ENCODE measurements at regions not wholly inside any gene's neighbourhood (a gene's known extent, or its start where the extent isn't known, plus 50 kb on each side); places are given as distances from the start of the nearest gene placed in this dataset.

DNA sequence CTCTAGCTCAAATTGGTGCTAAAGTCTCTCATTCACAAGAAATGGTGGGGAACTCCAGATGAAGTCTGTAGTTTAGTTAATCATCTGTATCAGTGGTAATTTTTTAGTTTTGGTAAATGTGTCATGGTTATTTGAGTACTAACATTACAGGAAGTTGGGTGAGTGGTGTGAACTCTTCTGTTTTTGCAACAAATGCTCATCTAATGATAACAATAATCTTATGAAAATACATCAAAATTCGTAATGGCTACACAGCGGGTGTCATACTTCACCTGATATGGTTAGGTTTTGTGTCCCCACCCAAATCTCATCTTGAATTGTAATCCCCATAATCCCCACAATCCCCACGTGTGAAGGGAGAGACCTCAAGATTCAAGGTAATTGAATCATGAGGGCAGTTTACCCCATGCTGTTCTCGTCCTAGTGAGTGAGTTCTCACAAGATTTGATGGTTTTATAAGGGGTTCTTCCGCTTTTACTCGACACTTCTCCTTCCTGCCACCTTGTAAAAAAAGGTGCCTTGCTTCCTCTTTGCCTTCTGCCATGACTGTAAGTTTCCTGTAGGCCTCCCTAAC is 209.3 kb upstream of the FOXN3 start:
- peak; percentile 33 to 70 for DNase-seq

DNA sequence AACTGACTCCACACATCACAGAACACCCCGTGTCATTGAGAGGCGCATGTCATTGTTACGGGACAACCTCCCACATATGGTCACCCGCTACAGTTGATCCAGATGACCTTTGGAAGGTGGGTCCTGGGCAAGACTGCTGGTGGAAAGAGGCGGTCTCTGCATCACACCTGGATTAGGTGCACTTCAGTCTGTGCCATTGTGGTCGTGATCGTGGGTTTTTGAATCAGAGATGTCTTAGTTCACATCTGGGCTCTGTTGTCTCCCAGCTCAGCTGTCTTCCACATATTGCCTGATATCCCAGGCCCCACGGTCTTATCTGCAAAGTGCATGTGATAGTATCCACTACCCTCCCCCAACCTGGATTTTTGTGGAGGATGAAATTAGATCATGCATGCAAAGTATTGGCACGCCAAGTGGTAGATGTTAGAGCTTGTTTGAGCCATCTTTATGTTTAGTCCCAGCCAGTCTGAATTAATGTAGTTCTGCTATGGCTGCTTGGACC is 208.7 kb upstream of the FOXN3 start:
- no peak for DNase-seq

DNA sequence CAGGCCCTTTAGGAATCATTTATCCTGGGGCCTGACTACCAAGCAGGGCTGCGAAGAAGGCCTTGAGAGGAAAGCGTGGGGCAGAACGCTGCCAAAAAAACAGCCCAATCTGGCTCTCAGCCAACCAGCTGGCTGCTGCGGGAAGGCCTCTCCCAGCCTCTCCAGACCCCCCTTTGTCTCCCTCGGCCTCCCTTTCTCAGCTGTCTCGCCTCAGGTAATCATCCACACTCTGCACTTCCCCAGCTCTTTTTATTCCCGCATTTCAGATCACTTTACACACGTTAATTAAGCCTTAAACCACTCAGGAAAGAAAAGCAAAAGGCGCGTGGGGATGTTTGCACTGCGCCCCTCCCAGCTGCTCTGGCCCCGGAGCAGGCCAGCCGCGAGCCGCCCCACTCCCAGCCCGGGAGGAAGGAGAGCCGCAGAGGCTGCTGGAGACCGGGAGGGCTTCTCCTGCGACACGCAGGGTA is 208.2 kb upstream of the FOXN3 start:
- DNase-seq: no peak

DNA sequence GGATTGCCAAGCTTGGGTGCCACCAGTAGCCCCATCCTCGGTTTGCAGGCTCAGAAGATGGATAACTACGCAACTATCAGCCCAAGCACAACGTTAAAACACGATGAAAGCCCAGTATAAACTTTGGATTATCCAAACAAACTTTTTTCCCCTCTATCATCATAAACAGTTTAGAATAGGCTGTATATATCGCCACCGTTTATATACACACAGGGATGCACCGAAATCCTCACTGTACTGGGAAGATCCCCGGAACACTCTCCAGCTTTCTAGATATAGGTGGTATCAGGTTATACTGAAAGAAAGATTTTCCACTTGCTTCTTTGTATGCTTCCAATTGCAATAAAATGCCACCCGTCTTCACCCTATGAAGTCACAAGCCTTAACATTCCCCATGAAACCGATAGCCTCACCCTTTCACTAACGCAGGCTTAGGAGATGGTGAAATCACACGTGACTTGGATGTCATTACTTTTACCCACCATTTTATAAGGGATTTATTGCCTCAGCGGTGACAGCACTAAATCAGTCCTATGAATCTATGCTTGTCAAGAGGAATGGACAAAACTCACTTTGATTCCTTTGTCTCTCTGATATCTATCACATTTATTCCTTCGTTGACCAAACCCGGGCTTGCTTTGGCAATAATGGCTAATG is 207.6 kb upstream of the FOXN3 start:
- no peak for DNase-seq

DNA sequence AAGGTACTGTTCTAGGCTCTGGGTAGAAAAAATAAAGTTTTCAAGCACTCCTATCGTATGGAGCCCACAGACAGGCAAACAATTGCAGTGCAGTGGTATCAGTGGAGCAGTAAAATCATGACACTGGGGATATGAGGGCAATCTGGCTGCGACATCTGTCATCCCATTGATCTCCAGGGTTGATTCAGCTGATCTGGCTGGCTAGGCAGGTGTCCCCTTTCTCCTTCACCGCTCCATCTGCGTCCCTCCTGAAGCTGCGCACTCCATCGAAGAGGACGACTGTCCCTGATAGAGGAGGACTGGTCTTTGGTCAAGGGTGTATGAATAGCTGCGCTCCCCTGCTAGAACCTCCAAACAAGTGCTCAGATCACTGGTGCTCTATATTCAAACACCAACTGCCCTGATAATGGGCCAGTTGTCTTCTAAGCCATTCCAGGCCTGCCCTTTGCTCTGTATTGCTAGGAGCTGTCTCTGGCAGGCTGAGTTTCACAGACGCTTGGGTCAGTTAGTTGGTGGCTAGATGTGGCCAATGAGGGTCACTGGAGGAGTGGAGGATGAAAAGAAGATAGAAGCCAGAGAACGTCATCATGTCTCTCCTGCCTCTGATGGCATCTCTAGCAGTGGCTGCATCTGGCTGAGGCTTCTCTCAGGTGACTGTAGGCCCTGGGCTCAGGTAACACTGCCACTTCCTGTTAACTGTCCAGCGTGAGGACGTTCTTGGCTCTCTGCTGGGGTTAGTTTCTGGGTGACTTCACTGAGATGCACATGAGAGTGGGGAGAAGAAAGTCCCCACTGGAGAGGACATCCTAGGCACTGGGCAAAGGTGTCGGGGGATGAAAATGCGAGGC is 205.0 kb upstream of the FOXN3 start:
- DNase-seq: no peak

DNA sequence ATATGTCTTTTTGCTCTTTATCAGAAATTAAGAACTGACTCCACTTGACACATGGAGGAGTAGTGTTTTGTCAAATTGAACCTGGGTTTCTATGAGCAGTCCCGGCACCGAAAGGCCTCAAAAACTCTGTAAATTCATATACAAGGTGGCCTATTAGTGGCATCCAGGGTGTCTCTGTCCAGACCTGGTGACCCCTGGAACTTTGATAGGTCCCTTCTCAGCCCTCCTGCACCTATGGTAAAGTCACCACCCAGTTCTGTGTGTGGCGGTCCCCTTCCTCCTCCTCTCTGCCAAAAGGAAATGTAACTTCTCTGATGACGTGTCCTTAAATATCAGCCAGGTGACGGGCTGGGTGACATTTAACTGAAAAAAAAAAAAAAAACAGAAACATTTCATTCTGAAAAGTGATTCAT is 204.0 kb upstream of the FOXN3 start:
- DNase-seq: peak; percentile 62 to 83

DNA sequence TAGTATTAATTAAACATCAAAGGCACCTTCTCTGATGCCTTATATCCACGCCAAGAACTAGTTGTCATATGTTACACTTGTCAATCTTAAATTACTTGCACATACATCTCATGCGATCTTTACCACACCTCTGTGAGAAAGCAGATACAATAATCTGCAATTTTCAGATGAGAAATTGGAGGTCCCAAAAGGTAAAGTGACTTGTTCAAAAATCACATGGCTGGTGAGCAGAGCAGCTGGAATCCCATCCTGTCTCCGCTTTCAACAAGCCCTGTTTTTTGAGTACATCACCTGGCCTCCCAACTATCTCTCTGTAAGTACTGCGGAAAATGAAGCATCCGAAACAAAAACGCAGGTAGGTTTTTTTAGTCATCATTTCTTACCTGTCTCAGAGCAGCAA is 203.4 kb upstream of the FOXN3 start:
- DNase-seq: no peak

DNA sequence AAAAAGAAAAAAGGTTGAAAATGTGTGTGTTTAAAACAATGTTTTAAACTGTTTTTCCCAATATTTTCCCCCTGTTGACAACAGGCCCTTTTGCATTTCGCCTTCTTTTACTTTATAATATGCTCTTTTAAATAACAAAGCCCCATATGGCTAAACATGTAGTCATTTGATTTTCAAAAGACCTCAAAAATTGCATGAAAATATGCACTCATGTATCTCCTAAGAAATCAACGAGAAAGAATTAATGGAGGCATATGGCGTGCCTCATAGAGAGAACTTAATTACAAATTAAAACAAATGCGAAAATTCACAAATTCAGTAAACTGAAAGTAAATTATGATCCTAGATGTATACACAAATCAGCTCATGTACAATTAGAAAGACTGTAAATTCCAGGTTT is 202.6 kb upstream of the FOXN3 start:
- DNase-seq: no peak

DNA sequence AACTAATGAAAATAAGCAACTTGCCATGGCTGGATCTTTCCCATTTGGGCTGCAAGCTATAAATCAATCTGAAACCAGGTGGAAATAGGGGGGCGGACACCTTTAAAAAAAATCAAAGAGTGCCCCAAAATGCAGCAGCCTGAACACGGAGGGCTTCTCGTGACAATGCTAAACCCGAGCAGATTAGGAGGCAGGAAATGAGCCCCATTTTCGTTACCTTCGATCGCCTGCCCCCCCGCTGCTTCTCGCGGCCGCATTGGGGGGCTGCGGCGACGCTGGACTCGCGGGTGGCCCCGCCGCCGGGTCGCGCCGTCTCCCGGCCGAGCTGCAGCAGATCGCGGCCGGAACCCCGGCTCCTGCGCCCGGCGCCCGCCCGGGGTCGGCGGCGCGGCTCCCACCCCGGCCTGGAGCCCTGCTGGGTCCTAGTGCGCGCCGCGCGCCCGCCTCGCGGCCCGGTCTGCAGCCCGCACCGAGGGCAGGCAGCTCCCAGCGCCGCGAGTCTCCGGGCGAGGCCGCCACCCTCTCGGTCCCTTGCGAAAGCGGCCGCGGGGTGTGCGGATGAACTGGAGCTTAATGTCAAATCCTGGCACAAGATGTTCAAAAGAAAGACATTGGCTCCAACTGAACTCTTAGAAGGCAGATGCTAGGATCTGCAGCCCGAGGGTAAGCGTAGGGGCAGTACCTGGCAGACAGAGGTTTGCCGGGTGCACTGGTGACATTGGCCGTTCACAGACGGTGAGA is 201.9 kb upstream of the FOXN3 start:
- peak; percentile 67 to 79 for DNase-seq

DNA sequence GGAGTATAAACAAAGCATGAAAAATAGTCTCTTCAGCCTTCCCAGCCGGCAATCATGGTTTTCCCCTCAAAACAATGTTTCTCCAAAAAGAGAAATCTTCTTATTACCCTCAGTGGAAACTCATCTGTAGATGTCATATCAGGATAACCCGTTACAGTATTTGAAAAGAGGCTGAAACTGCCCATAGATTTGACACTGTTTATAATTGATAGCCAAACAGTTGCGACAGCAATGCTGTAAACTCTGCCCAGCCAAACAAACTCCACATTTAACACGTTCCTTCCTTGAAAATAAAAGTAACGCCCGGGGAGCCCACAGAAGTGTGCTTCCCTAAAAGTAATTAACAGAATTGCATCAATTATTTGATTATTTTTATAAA is 201.3 kb upstream of the FOXN3 start:
- peak in 1 of 2 donors; percentile 58 for DNase-seq

DNA sequence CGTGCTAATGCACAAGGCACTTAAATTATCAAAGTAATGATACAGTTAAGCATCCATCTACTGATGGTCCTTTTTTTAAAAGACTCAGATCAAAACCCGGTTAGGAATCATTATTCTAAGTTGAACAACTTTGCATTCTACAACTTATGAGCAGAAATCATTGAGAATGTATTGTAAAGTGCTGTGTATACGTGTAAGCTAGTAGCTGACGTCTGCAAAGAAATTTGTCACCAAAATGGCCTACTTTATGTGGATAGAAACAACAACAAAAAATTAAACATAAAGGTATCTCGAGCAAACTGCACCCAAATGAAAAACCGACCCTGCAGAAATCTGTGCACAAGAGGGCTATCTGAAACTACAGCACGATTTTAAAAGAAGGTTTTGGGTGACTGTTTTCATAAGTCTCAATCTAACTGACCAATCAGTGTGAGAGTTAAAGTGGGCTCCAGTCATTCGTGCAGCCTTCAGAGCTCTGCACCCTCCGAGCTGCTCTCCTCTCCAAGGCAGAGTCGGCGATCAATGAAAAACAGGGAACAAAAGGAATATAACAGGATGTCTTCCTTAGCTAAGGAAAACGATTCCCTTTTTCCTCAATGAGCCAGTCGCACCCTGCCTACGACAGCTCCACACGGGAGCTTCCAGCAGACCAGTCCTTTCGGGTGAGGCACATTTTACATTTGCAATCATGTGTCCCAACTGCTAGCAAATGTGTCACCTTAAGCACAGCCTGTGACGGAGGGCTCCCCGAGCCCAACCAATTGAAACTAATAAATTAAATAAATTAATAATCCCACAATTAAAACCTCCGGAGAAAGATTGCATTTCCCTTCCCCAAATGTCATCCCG is 200.7 kb upstream of the FOXN3 start:
- peak; percentile 39 to 66 for DNase-seq

DNA sequence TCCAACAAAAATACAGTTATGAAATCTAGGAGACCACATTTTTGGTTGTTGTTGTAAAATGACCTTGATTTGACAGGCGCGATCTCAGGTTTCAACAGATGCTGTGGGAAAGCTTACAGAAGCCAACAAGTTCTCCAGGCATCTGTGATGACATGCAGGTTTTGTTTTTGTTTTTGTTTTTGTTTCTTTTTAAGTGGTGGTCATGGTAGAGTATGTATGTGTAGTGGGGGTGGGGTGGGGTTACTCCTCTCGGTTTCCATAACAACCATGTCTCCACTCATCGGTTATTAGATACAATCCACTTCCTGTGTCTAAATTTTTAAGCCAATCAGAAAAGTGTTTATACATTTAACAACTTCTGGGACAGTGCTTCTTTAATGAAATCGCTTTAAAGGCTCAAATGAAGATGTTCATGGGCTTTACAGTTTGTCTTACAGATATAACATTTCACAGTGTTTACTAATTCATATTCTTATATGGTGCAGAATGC is 199.9 kb upstream of the FOXN3 start:
- DNase-seq: peak; percentile 84 to 93

DNA sequence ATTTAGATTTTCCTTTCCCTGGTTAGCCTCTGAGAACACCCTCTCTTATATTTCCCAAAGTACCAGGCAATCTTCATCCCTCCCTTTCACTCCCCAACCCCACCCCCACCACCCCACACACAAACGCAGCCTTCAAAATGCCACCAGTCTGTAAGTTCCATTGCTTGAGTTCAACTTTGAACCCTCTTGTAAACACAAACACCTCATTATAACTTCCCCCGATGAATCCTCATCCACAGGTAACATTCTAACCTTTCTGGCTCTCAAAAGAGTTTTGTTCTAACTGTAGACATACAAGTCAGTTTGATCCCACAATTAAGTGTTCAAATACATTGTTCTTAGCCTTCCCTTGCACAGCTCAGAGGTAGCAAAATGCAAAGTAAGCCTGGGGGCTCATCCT is 199.4 kb upstream of the FOXN3 start:
- DNase-seq: peak in 1 of 2 donors; percentile 29

DNA sequence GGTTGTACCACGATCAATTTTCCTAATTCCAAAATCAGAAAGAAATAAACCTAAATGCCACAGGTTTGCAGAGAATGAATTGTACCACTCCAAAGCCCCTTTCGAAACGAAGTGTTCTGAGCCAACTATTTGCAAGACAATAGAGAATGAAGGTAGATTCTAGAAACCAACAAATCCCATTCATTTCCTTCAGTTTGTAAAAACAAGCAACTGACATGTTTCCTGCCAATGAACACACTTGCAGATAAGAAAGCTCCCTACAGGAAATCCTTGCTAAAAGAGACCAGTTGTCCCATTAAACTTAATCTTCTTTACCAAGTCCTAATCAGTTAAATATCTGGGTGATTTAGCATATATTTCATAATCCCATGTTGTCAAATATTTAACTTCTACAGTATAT is 198.4 kb upstream of the FOXN3 start:
- DNase-seq: no peak

DNA sequence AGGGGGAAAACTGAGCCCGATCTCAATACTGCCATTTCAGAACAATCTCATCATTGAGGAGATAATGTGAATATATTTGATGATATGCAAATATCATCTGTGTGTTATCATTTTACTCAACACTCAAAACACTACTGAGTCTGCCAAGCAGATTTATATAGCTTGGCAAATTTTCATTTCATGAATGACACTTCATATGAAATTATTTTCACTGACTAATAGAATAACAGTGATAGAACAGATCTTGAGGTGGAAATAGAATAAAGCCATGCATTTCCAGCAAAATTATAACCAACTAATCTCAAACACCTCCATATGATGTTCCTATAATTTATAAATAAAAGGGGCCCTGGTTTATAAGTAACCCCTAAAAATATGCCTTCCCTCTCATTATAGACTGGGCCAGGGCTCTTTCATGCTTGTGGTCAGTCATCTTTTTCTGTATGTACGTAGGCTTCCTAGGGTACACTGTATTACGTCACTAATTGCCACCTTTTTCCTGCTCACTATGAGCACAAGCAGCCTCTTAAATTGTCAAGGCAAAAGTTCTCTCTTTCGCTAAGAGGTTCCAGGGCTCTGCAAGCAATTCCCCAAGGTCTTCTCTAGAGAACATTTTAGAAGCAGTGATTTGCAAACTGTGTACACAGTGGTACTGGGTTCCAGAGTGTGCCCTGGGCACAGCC is 197.1 kb upstream of the FOXN3 start:
- DNase-seq: peak in 1 of 2 donors; percentile 31

DNA sequence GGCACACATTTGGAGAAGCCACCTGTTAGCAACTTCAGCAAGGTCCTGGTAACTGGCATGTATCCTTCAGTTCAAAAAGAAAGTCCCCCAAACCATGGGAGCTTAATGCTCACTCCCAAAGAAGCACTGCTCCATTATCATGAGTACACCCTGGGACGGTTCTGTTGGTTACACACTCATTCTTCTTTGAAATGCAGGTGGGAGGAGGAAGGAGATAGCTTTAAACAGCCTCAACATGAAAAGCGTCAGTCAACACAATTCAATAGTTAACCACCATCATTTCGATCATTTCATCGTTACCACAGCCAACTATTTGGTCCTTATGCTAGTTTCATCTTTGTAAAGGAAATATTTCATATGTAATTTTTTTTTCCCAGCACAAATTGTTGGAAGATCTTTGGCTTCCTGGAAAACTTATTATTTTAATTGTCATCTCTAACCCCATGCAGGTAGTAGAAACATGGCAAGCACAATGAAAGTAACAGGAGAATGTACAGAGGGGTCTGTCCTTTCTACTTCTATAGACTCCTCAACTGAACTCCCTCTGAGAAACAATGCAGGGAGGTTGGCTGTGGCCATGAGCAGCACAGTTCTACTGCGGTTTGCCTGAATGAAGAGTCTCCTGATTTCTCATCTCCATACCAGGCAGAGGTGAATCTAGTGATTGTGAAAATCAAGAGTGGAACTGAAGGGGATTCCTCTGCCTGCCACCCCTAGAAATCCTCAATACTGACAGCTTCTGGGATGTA is 196.4 kb upstream of the FOXN3 start:
- peak in 1 of 2 donors; percentile 22 for DNase-seq

DNA sequence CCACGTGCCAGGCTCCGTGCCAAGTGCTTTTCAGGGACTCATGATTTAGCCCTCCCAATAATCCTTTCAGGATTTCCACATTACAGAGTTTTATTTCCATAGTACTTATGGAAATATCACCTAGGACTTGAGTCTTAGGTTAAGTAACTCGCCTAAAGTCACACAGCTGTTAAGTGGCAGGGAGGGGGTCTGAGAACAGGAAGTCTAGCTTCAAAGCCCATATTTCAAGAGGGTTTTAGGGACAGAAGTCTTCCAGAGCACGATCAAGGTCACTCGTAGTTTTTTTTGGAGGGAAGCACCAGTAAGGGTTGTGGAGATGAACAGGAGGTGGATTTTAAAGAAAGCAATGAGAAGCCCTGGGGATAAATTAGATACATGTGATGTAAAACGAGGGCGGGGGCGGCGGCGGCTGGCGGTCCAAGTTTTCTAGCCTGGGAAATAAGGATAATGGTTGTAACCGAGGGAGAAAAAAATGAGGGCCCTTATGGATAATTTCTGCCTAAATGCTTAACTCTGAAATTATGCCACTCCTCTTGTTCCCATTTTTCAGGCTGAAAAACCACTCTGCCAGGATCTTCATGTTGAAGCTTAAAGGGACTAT is 192.6 kb upstream of the FOXN3 start:
- DNase-seq: no peak

DNA sequence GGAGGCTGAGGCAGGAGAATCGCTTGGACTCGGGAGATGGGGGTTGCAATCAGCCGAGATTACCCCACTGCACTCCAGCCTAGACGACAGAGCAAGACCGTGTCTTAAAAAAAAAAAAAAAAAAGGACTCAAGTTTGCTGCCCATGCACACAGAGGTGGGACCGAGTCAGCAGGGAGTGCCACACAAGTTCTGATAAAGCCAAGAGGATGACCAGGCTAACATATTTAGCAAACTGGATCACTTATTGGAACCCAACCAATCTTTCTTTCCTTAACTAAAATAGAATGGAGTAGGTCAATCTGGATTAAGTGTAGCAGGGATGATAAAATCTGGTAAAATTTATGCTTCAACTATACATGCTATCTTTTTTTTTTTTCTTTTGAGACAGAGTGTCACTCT is 190.4 kb upstream of the FOXN3 start:
- DNase-seq: no peak

DNA sequence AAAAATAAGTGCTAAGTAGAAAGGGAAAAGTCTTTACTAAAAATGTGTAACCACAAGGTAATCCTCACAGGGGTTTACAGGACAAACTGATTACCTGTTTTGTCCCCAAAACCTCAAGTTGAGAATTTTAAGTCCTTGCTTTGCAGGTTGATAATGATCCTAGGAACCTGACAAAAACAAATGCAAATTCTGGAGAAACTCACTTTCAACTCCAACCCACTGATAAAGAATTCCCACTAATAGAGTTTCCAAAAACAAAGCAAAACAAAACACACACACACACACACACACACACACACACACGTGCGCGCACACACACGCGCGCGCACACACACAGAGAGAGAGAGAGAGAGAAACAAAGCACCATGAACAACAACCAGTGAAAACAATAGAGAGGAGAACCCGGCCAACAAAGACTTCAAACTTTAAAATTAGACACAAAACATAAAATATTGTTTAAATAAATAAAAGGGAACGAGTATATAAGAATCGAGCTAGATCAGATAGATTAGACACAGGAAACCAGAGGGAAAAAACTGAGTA is 187.0 kb upstream of the FOXN3 start:
- peak in 1 of 2 donors; percentile 22 for DNase-seq

All from CD4-positive, alpha-beta T cell treated with Interleukin-4 for 1 hour (primary cell).